SK-N-SH (cell line): ENCODE measurements at regions not wholly inside any gene's neighbourhood (a gene's known extent, or its start where the extent isn't known, plus 50 kb on each side); places are given as distances from the start of the nearest gene placed in this dataset.

Source experiments
- CTCF ChIA-PET: fragments of 300-600, 350-600 bp; formaldehyde crosslinking; extraction: SDS; loops from one replicate; lab custom pipeline; 2021; lab: Yijun Ruan, JAX
- POLR2A ChIA-PET: fragments of 350-600 bp; sonication (Branson Sonifier 250); formaldehyde crosslinking; extraction: SDS; loops from one replicate; lab custom pipeline; 2020; ENCODE audit warnings: antibody characterized with exemption, inconsistent platforms; lab: Yijun Ruan, JAX
- DNase-seq: peaks from one replicate; pipeline ENCODE4 v3.0.0; 2012
- H2AFZ ChIP-seq: fragments of 200-600 bp; sonication (generic); 2 replicates; pipeline ENCODE4 v1.8.1; 2016; ENCODE audit warnings: antibody characterized with exemption, mild to moderate bottlenecking, low read depth
- H3F3A ChIP-seq: fragments of 200-600 bp; sonication (generic); replicated peaks from 2 replicates; pipeline ENCODE3; 2016; ENCODE audit warnings: antibody characterized with exemption, mild to moderate bottlenecking; ENCODE audit not compliant: insufficient read depth
- H3K27ac ChIP-seq, 2 experiments: fragments of 200-500 bp in 1 of 2; fragments of 200-600 bp in 1 of 2; sonication (Bioruptor generic) in 1 of 2; sonication (generic), shearing (Covaris generic) in 1 of 2; 2 replicates each; pipeline versions ENCODE4 v1.5.1 to v1.6.1; 2014 to 2016; ENCODE audit warnings: low read depth in 2 of 2, inconsistent platforms in 1 of 2, low read length in 1 of 2, mild to moderate bottlenecking in 1 of 2, mixed read lengths in 1 of 2
- H3K27me3 ChIP-seq: fragments of 200-600 bp; sonication (generic), shearing (Covaris generic); 2 replicates; pipeline ENCODE4 v1.6.1; 2016; ENCODE audit warnings: mixed run types; ENCODE audit not compliant: insufficient read depth
- H3K36me3 ChIP-seq, 2 experiments: fragments of 200-500 bp in 1 of 2; fragments of 200-600 bp in 1 of 2; sonication (Bioruptor generic) in 1 of 2; sonication (generic) in 1 of 2; replicated peaks in 1 of 2; 2 replicates each; pipeline versions ENCODE3 to v1.5.1; 2014 to 2016; ENCODE audit warnings: low read length in 1 of 2, mild to moderate bottlenecking in 1 of 2; ENCODE audit not compliant: insufficient read depth in 2 of 2, control insufficient read depth in 1 of 2
- H3K4me1 ChIP-seq, 2 experiments: fragments of 200-500 bp in 1 of 2; fragments of 200-600 bp in 1 of 2; sonication (Bioruptor generic) in 1 of 2; sonication (generic), shearing (Covaris generic) in 1 of 2; 2 replicates each; pipeline versions ENCODE4 v1.5.1 to v1.6.1; 2014 to 2016; ENCODE audit warnings: low read depth in 1 of 2, low read length in 1 of 2, mixed run types in 1 of 2; ENCODE audit not compliant: insufficient read depth in 2 of 2, control insufficient read depth in 1 of 2
- H3K4me2 ChIP-seq: fragments of 200-600 bp; sonication (generic), shearing (Covaris generic); 2 replicates; pipeline ENCODE4 v1.6.1; 2017; ENCODE audit warnings: mixed run types
- H3K4me3 ChIP-seq, 2 experiments: fragments of 200-500 bp in 1 of 2; fragments of 200-600 bp in 1 of 2; sonication (Bioruptor generic) in 1 of 2; sonication (generic), shearing (Covaris generic) in 1 of 2; 2 replicates each; pipeline versions ENCODE4 v1.5.1 to v1.8.1; 2014 to 2016; ENCODE audit warnings: low read depth in 2 of 2, inconsistent platforms in 1 of 2, low read length in 1 of 2, mild to moderate bottlenecking in 1 of 2, mixed read lengths in 1 of 2, moderate library complexity in 1 of 2
- H3K79me2 ChIP-seq: fragments of 200-600 bp; sonication (generic); 2 replicates; pipeline ENCODE4 v1.8.1; 2017; ENCODE audit warnings: mild to moderate bottlenecking; ENCODE audit not compliant: insufficient read depth
- H3K9ac ChIP-seq: fragments of 200-600 bp; sonication (generic); 2 replicates; pipeline ENCODE4 v1.6.1; 2017; ENCODE audit warnings: mixed run types
- H3K9me2 ChIP-seq: fragments of 200-600 bp; sonication (generic); 2 replicates; pipeline ENCODE4 v1.6.1; 2017; ENCODE audit warnings: mixed run types
- H3K9me3 ChIP-seq: fragments of 200-600 bp; sonication (generic); 2 replicates; pipeline ENCODE4 v1.6.1; 2017; ENCODE audit warnings: mixed run types, mild to moderate bottlenecking, moderate library complexity
- H4K20me1 ChIP-seq: fragments of 200-600 bp; sonication (generic); 2 replicates; pipeline ENCODE4 v1.6.1; 2017; ENCODE audit warnings: mild to moderate bottlenecking, mixed run types; ENCODE audit not compliant: insufficient read depth
- CHD2 ChIP-seq: fragments of 150-350 bp; IDR thresholded peaks from 2 replicates; pipeline ENCODE4 v1.6.1; 2018; ENCODE audit warnings: low read length; ENCODE audit not compliant: partially characterized antibody
- EZH2phosphoT487 ChIP-seq: fragments of 200-600 bp; sonication (generic); IDR thresholded peaks from 2 replicates; pipeline ENCODE4 v1.6.1; 2017; ENCODE audit warnings: low read depth, mixed run types, mild to moderate bottlenecking, antibody characterized with exemption, moderate library complexity, borderline replicate concordance
- FOXJ3 ChIP-seq: sonication (generic); formaldehyde crosslinking; IDR thresholded peaks from 2 replicates; pipeline ENCODE4 v1.5.1; 2020; ENCODE audit warnings: mild to moderate bottlenecking, missing genetic modification reagents
- NFIC ChIP-seq: IDR thresholded peaks from 2 replicates; pipeline ENCODE4 v1.4.0; 2012; ENCODE audit warnings: borderline replicate concordance
- NRF1 ChIP-seq: IDR thresholded peaks from 2 replicates; pipeline ENCODE4 v1.6.1; 2012; ENCODE audit warnings: low read depth, mild to moderate bottlenecking, low read length
- POLR2AphosphoS5 ChIP-seq: IDR thresholded peaks from 2 replicates; pipeline ENCODE4 v1.6.1; 2012; ENCODE audit warnings: low read depth, low read length
- REST ChIP-seq: IDR thresholded peaks from 2 replicates; pipeline ENCODE4 v1.6.1; 2012; ENCODE audit warnings: mild to moderate bottlenecking, low read depth, low read length, moderate library complexity
- RXRA ChIP-seq: IDR thresholded peaks from 2 replicates; pipeline ENCODE4 v1.4.0; 2012; ENCODE audit warnings: low read depth, mild to moderate bottlenecking, borderline replicate concordance
- TEAD4 ChIP-seq: IDR thresholded peaks from 2 replicates; pipeline ENCODE4 v1.4.0; 2012; ENCODE audit warnings: mild to moderate bottlenecking, borderline replicate concordance; ENCODE audit not compliant: insufficient read depth
- WGBS: methylation state at CpG from one replicate; pipeline ENCODE4 v1.1.6; 2017; ENCODE audit warnings: low lambda C conversion rate; 5-methylcytosine and 5-hydroxymethylcytosine counted together
- TF ChIP-seq, protein P1 (sequence below): fragments of 200-600 bp; sonication (generic); IDR thresholded peaks from 2 replicates; pipeline ENCODE4 v1.6.1; 2017; ENCODE audit warnings: antibody characterized with exemption, mild to moderate bottlenecking, moderate library complexity

DNA sequence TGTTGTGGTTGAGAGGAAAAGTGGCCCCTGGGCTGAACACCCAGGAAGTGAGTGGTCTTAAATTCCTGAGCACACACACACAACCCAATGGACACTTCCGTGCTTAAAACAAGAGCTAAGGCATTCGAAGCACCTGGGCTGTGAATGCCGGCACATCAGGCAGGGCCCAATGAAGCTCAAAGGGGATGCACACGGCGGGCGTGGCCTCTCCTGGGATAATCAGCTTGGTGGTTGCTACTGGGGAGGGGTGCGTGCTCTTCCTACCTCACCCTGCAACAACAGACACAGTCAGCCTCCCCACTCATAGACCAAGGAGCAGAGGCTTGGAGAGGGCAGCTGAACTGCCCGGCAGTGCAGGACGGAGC is 115.0 kb upstream of the TCERG1L start:
- no peak for DNase-seq
- H3K4me1 ChIP-seq, result peaks cover 0 to 22% of the 10 kb centered on the region in 2 experiments; a peak in 2 of 4 replicates
- CTCF ChIA-PET, result interaction anchor here (1.4 to 1.6 kb wide), 2 partner anchors 28 to 114 kb away, joined by 4 to 9 read pairs; no protein-coding TSS in a partner anchor

More for the DNA sequence above, 115.0 kb upstream of the TCERG1L start:
- H2AFZ ChIP-seq, result no peak overlapping the region
- no peaks in the 10 kb centered on the region for H3K27me3 ChIP-seq
- no peaks in the 10 kb centered on the region for H3K36me3 ChIP-seq
- H3K27ac ChIP-seq, result no peak overlapping the region
- no peak overlapping the region for H3K9ac ChIP-seq
- H3K4me2 ChIP-seq, result no peak overlapping the region
- 71% methylated on average over 4 of the region's 9 CpGs for WGBS
- POLR2A ChIA-PET, result no interaction called here
- H3K4me3 ChIP-seq, result no peak overlapping the region
- H3K79me2 ChIP-seq, result no peaks in the 10 kb centered on the region
- no peaks in the 10 kb centered on the region for H3K9me3 ChIP-seq
- no peaks in the 10 kb centered on the region for H3F3A ChIP-seq
- H3K9me2 ChIP-seq, result no peaks in the 10 kb centered on the region
- TF ChIP-seq CHD2, result no peak
- TF ChIP-seq FOXJ3 (CRISPR knock-in tag), result no peak
- no peak for TF ChIP-seq POLR2AphosphoS5
- TF ChIP-seq REST, result no peak
- TF ChIP-seq RXRA, result no peak
- no peak for TF ChIP-seq NFIC
- no peak for TF ChIP-seq TEAD4
- TF ChIP-seq EZH2phosphoT487, result no peak
- TF ChIP-seq, protein P1, sequence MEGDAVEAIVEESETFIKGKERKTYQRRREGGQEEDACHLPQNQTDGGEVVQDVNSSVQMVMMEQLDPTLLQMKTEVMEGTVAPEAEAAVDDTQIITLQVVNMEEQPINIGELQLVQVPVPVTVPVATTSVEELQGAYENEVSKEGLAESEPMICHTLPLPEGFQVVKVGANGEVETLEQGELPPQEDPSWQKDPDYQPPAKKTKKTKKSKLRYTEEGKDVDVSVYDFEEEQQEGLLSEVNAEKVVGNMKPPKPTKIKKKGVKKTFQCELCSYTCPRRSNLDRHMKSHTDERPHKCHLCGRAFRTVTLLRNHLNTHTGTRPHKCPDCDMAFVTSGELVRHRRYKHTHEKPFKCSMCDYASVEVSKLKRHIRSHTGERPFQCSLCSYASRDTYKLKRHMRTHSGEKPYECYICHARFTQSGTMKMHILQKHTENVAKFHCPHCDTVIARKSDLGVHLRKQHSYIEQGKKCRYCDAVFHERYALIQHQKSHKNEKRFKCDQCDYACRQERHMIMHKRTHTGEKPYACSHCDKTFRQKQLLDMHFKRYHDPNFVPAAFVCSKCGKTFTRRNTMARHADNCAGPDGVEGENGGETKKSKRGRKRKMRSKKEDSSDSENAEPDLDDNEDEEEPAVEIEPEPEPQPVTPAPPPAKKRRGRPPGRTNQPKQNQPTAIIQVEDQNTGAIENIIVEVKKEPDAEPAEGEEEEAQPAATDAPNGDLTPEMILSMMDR, result no peak
- no peak for TF ChIP-seq NRF1
- H4K20me1 ChIP-seq, result no peaks in the 10 kb centered on the region
